Suprapubic skin (tissue), 4 donors: ENCODE measurements at regions not wholly inside any gene's neighbourhood (a gene's known extent, or its start where the extent isn't known, plus 50 kb on each side); places are given as distances from the start of the nearest gene placed in this dataset.

Experiments
- POLR2A ChIP-seq, 2 donors: fragments of 450-650 bp; IDR thresholded peaks; one replicate each; pipeline ENCODE4 v1.6.1; 2017; ENCODE audit warnings: antibody characterized with exemption in 2 of 2, mild to moderate bottlenecking in 2 of 2, moderate library complexity in 2 of 2
- POLR2AphosphoS5 ChIP-seq, 3 donors: sonication (generic); formaldehyde crosslinking; IDR thresholded peaks; one replicate each; pipeline ENCODE4 v1.6.1; 2017; ENCODE audit warnings: antibody characterized with exemption in 3 of 3
- TF ChIP-seq, protein P1 (sequence below), 2 donors: fragments of 200-600 bp in 1 of 2; fragments of 450-650 bp in 1 of 2; sonication (generic) in 1 of 2; IDR thresholded peaks; one replicate each; pipeline ENCODE4 v1.5.1; 2016 to 2019; ENCODE audit warnings: antibody characterized with exemption in 2 of 2, mild to moderate bottlenecking in 1 of 2, moderate library complexity in 1 of 2

DNA sequence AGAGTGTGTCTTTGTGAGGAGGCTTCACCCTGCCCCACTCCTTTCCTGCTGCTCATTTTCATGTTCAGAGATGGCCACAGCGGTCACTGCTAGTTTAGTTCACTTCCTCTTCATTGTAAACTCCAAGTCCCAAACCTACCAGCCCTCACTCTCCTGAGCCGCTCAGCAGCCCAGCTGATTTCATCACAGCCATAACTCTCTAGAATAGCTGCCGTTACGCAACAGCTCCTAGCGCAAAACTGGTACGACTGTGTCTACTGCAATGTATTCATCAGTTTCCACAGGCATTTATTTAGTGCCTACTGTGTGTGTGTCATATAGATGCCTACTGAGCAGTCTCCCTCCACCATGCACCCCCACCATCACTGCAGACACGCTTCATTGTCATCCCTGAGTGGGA lies 233.5 kb upstream of the RPL38 start:
- TF ChIP-seq POLR2AphosphoS5 (IDR thresholded peaks at IDR 0.05) = no peak
- TF ChIP-seq, protein P1, sequence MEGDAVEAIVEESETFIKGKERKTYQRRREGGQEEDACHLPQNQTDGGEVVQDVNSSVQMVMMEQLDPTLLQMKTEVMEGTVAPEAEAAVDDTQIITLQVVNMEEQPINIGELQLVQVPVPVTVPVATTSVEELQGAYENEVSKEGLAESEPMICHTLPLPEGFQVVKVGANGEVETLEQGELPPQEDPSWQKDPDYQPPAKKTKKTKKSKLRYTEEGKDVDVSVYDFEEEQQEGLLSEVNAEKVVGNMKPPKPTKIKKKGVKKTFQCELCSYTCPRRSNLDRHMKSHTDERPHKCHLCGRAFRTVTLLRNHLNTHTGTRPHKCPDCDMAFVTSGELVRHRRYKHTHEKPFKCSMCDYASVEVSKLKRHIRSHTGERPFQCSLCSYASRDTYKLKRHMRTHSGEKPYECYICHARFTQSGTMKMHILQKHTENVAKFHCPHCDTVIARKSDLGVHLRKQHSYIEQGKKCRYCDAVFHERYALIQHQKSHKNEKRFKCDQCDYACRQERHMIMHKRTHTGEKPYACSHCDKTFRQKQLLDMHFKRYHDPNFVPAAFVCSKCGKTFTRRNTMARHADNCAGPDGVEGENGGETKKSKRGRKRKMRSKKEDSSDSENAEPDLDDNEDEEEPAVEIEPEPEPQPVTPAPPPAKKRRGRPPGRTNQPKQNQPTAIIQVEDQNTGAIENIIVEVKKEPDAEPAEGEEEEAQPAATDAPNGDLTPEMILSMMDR (IDR thresholded peaks at IDR 0.05) = no peak
- TF ChIP-seq POLR2A (IDR thresholded peaks at IDR 0.05) = no peak
